Tibial nerve (tissue), 4 donors: ENCODE measurements at regions not wholly inside any gene's neighbourhood (a gene's known extent, or its start where the extent isn't known, plus 50 kb on each side); places are given as distances from the start of the nearest gene placed in this dataset.

Experiments used
- DNase-seq, 2 donors: peaks; one replicate each; pipeline ENCODE4 v3.0.0-alpha.2; 2019; ENCODE audit warnings: low spot score in 2 of 2
- H3K27ac ChIP-seq, 4 donors: fragments of 200-600 bp; sonication (generic) in 3 of 4; one replicate each; pipeline ENCODE4 v1.5.1; 2017 to 2019; ENCODE audit warnings: mild to moderate bottlenecking in 1 of 4
- H3K27me3 ChIP-seq, 2 donors: fragments of 200-600 bp; sonication (generic) in 1 of 2; one replicate each; pipeline versions ENCODE4 v1.5.1 to v1.6.0; 2017 to 2019
- H3K36me3 ChIP-seq, 3 donors: fragments of 200-600 bp; sonication (generic); one replicate each; pipeline ENCODE4 v1.5.1; 2018 to 2019
- H3K4me1 ChIP-seq, 4 donors: fragments of 200-600 bp; sonication (generic) in 3 of 4; one replicate each; pipeline ENCODE4 v1.5.1; 2017 to 2019
- H3K4me3 ChIP-seq, 4 donors: fragments of 200-600 bp; sonication (generic) in 3 of 4; one replicate each; pipeline ENCODE4 v1.5.1; 2017 to 2019; ENCODE audit warnings: mild to moderate bottlenecking in 1 of 4, moderate library complexity in 1 of 4
- H3K9me3 ChIP-seq, 4 donors: fragments of 200-600 bp; sonication (generic) in 3 of 4; one replicate each; pipeline ENCODE4 v1.5.1; 2017 to 2019
- CTCF ChIP-seq, 5 experiments: fragments of 200-600 bp in 3 of 5; fragments of 450-650 bp in 2 of 5; sonication (generic) in 3 of 5; IDR thresholded peaks; one replicate each; pipeline ENCODE4 v1.5.1; 2016 to 2019; ENCODE audit warnings: antibody characterized with exemption in 5 of 5, mild to moderate bottlenecking in 3 of 5, moderate library complexity in 2 of 5
- EP300 ChIP-seq, 2 donors: sonication (generic); formaldehyde crosslinking; IDR thresholded peaks; one replicate each; pipeline ENCODE4 v1.6.1; 2017; ENCODE audit warnings: antibody characterized with exemption in 2 of 2, mild to moderate bottlenecking in 1 of 2
- POLR2A ChIP-seq, 2 donors: fragments of 450-650 bp; IDR thresholded peaks; one replicate each; pipeline ENCODE4 v1.6.1; 2017; ENCODE audit warnings: antibody characterized with exemption in 2 of 2, mild to moderate bottlenecking in 2 of 2, moderate library complexity in 2 of 2
- WGBS, 2 donors: methylation state at CpG; one replicate each; pipeline ENCODE4 v1.1.5; 2018; 5-methylcytosine and 5-hydroxymethylcytosine counted together

DNA sequence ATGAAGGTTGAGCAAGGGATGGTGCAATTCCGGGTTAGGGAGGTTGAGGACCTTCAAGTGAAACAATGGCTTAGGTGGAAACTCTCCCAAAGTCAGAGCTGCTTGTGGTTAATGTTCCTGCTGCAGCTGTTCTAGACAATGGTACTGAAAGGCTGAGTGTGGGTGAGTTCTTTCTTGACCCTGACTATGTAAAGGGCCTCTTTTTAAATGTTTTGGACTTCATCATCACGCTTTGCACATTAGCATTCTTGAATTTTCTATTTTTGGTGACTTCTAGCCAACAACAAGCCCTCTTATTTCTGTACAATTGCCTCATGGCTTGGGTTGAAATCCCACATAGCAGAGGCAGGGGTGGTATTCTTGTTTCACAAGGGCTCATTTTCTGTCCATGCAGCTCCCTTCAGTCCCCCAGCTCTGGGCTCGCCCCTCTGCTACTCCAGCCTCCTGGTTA, 136.3 kb upstream of the ANKRD55 start:
- no peaks in the 10 kb centered on the region for H3K36me3 ChIP-seq
- peaks cover 0 to 31% (median 6%) of the 10 kb centered on the region in 4 donors for H3K4me1 ChIP-seq
- TF ChIP-seq EP300 (IDR thresholded peaks at IDR 0.05) (peak in 1 of 2 donors; percentile 72), POLR2A (IDR thresholded peaks at IDR 0.05) (no peak)
- no peaks in the 10 kb centered on the region for H3K27me3 ChIP-seq
- no peak for DNase-seq
- H3K4me3 ChIP-seq: no peak overlapping the region
- H3K27ac ChIP-seq: peak overlapping the region; percentile 14 to 88 (median 51)
- WGBS, 2 donors: 37 to 55% methylated on average over 3 of the region's 3 CpGs
- no peaks in the 10 kb centered on the region for H3K9me3 ChIP-seq

- 89 to 97% methylated on average over 2 of the region's 2 CpGs for whole genome bisulfite sequencing, 2 donors
- no peaks in the 10 kb centered on the region for H3K27me3 ChIP-seq
- no peaks in the 10 kb centered on the region for H3K9me3 ChIP-seq
- H3K36me3 ChIP-seq: no peaks in the 10 kb centered on the region
- TF ChIP-seq CTCF (IDR thresholded peaks at IDR 0.05): no peak
- TF ChIP-seq POLR2A (IDR thresholded peaks at IDR 0.05): no peak
- TF ChIP-seq EP300 (IDR thresholded peaks at IDR 0.05): no peak
- H3K4me1 ChIP-seq: peaks cover 0 to 31% (median 6%) of the 10 kb centered on the region in 4 donors
- peak overlapping the region in 2 of 4 donors; percentile 26 to 83 for H3K27ac ChIP-seq
- H3K4me3 ChIP-seq: no peak overlapping the region
- DNase-seq: no peak
Observed at GRCh38 chr5:56367748-56368147, 134.6 kb upstream of the ANKRD55 start.

DNA sequence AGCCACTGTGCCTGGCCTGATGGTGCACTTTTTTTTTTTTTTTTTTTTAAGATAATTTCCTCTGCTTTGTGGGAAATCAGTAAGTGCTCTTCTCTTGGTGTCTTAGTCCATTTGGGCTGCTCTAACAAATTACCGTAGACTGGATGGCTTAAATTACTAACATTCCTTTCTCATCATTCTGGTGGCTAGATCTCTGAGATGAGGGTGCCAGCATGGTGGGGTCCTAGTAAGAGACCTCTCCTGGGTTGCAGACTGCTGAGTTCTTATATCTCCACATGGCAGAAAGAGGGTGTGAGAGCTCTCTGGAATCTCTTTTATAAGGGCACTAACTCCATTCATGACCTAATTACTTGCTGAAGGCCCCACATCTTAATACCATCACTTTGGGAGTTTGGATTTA, 133.9 kb upstream of the ANKRD55 start:
- H3K36me3 ChIP-seq: no peaks in the 10 kb centered on the region
- WGBS, 2 donors: 71 to 75% methylated on average over 1 of the region's 1 CpG
- no peaks in the 10 kb centered on the region for H3K27me3 ChIP-seq
- peak overlapping the region in 1 of 4 donors; percentile 83 for H3K27ac ChIP-seq
- H3K9me3 ChIP-seq: no peaks in the 10 kb centered on the region
- no peak overlapping the region for H3K4me3 ChIP-seq
- DNase-seq: no peak
- H3K4me1 ChIP-seq: peaks cover 0 to 31% (median 6%) of the 10 kb centered on the region in 4 donors
- no peak for TF ChIP-seq EP300 (IDR thresholded peaks at IDR 0.05)
- no peak for TF ChIP-seq CTCF (IDR thresholded peaks at IDR 0.05)
- no peak for TF ChIP-seq POLR2A (IDR thresholded peaks at IDR 0.05)

DNA sequence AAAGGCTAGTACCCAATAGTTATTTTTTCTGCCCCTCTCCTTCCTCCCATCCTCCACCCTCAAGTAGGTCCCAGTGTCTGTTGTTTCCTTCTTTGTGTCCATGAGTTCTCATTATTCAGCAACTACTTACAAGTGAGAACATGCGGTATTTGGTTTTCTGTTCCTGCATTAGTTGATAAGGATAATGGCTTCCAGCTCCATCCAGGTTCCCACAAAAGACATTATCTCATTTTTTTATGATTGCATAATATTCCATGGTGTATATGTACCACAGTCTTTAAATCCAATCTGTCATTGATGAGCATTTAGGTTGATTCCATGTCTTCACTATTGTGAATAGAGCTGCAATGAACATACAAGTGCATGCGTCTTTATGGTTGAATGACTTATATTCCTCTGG, 128.3 kb upstream of the ANKRD55 start:
- TF ChIP-seq EP300 (IDR thresholded peaks at IDR 0.05) (no peak), POLR2A (IDR thresholded peaks at IDR 0.05) (no peak), CTCF (IDR thresholded peaks at IDR 0.05) (no peak)
- Histone ChIP-seq H3K4me1 (peaks cover 5 to 32% (median 18%) of the 10 kb centered on the region in 4 donors), H3K27me3 (no peaks in the 10 kb centered on the region), H3K4me3 (no peak overlapping the region), H3K9me3 (no peaks in the 10 kb centered on the region), H3K27ac (no peak overlapping the region), H3K36me3 (no peaks in the 10 kb centered on the region)
- no peak for DNase-seq
- 94 to 97% methylated on average over 2 of the region's 2 CpGs for WGBS, 2 donors

GRCh38 chr5:56360816-56361215, 127.7 kb upstream of the ANKRD55 start:
- no peaks in the 10 kb centered on the region for H3K27me3 ChIP-seq
- no peak for DNase-seq
- 82 to 86% methylated on average over 6 of the region's 6 CpGs for WGBS, 2 donors
- H3K4me3 ChIP-seq: no peak overlapping the region
- no peaks in the 10 kb centered on the region for H3K9me3 ChIP-seq
- TF ChIP-seq EP300 (IDR thresholded peaks at IDR 0.05) (no peak), POLR2A (IDR thresholded peaks at IDR 0.05) (no peak), CTCF (IDR thresholded peaks at IDR 0.05) (no peak)
- H3K4me1 ChIP-seq: peaks cover 5 to 38% (median 18%) of the 10 kb centered on the region in 4 donors
- no peaks in the 10 kb centered on the region for H3K36me3 ChIP-seq
- H3K27ac ChIP-seq: no peak overlapping the region
